ENCODE measurements at regions not wholly inside any gene's neighbourhood (a gene's known extent, or its start where the extent isn't known, plus 50 kb on each side); places are given as distances from the start of the nearest gene placed in this dataset.
"Not testable (repeated sequence)": the region's sequence is repeated elsewhere in the genome, so short reads cannot be mapped to it uniquely, and the experiment has no call there.

DNA sequence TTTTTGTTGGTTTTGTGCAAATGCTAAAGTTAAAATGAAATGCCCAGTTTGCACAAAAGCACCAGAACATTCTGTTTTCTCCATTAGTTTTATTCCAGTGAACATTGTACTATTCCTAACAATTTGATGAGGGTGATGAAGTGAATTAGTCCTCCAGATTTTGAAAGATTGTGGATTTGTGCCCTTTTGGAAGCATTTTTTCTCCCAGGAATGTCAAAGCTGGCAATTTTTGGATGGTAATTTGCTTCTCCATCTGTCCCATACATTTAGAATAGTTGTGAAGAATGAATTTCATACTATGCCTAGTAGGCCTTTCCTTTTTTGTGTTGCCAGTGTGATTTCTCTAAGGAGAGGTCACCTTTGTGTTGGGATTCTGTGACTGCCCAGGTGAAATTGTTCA, 797.2 kb downstream of the BCKDHB start:
- no peak overlapping the region for H3K9ac ChIP-seq (ENCODE audit: insufficient read length)
- no peak overlapping the region for H3K27ac ChIP-seq
- TF ChIP-seq EZH2 (IDR thresholded peaks at IDR 0.05) (no peak), POLR2AphosphoS5 (IDR thresholded peaks at IDR 0.05; ENCODE audit: borderline replicate concordance, low read depth, low read length) (no peak), FOXP2 (optimal IDR thresholded peaks at IDR 0.05; ENCODE audit: control extremely low read depth, extremely low read length, insufficient read depth) (no peak)
- no peak overlapping the region for H3K4me3 ChIP-seq
- no peaks in the 10 kb centered on the region for H3K9me3 ChIP-seq (ENCODE audit: low read depth, low read length)
- H3K36me3 ChIP-seq (ENCODE audit: insufficient read depth, low read length), result no peaks in the 10 kb centered on the region
- DNase-seq (ENCODE audit: low read depth, low spot score), result no peak

DNA sequence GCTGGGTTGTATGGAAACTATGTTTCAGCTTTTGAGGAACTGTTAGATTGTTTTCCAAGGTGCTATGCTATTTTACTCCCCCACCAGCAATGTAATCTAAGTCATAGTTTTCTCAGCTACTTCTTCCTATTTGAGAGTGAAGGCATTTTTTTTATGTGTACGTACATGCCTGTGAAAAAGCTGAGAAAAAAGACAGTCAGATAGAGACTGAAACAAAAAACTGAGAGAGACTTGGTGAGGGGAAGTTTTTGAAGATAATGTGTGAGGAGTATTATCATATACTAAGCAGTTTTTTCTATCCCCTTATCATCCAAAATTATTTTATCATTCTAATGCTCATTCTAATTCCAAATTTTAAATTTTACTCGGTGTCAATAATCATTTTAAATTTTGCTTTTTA, 780.0 kb downstream of the BCKDHB start:
- no peak for DNase-seq (ENCODE audit: low read depth, low spot score)
- Histone ChIP-seq H3K9ac (ENCODE audit: insufficient read length) (no peak overlapping the region), H3K27ac (no peak overlapping the region), H3K4me3 (no peak overlapping the region), H3K36me3 (ENCODE audit: insufficient read depth, low read length) (no peaks in the 10 kb centered on the region), H3K9me3 (ENCODE audit: low read depth, low read length) (no peaks in the 10 kb centered on the region)
- no peak for TF ChIP-seq EZH2 (IDR thresholded peaks at IDR 0.05)
- no peak for TF ChIP-seq POLR2AphosphoS5 (IDR thresholded peaks at IDR 0.05; ENCODE audit: borderline replicate concordance, low read depth, low read length)

GRCh38 chr6:80872951-80873308, 766.5 kb downstream of the BCKDHB start:
- peak; percentile 85 for DNase-seq (ENCODE audit: low read depth, low spot score)
- peaks cover 17% of the 10 kb centered on the region; the same call in 1 of the 2 replicates for H3K36me3 ChIP-seq (ENCODE audit: insufficient read depth, low read length)
- peak overlapping the region; percentile 100 for H3K27ac ChIP-seq

DNA sequence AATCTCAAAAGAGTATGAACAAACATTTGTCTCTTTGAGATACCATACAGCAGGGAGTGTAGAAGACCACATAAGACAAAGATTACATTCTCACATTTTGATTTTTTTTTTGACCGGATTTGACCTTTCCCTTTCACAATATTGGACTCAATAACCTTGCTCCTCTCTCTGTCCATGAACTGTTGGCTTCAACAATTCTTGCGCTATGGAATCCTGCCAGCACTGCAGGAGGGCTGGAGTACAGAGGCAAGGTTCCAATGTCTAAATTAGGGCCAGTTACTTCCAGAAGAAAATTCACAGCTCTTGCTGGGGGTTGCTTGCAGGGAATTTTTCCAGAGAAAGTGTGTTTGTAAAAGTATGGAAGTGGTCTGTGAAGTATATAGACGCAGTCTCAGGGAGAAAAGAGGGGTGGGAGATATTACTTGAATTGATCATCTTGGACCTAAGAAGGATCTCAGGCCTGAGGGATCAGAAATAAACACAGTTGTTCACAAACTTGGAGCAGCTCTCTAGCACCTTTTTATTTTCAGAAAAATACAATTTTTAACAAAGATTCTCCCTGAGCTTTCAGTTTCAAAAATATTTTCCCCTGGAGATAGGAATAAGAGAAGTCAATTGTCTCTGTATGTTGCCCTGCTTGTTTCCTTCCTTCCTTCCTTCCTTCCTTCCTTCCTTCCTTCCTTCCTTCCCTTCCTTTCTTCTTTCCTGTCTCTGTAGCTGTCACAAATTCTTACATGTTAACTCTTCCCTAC, 765.9 kb downstream of the BCKDHB start:
- no peak for TF ChIP-seq EZH2 (IDR thresholded peaks at IDR 0.05)
- TF ChIP-seq POLR2AphosphoS5 (IDR thresholded peaks at IDR 0.05; ENCODE audit: borderline replicate concordance, low read depth, low read length), result peak; percentile 79; the same call in 1 of the 2 replicates
- no peak for TF ChIP-seq FOXP2 (optimal IDR thresholded peaks at IDR 0.05; ENCODE audit: control extremely low read depth, extremely low read length, insufficient read depth)
- DNase-seq (ENCODE audit: low read depth, low spot score), result peak; percentile 93
- Histone ChIP-seq H3K9me3 (ENCODE audit: low read depth, low read length) (peaks cover 6% of the 10 kb centered on the region; the same call in 1 of the 2 replicates), H3K27ac (peak overlapping the region; percentile 100), H3K36me3 (ENCODE audit: insufficient read depth, low read length) (peaks cover 17% of the 10 kb centered on the region; the same call in 1 of the 2 replicates), H3K9ac (ENCODE audit: insufficient read length) (peak overlapping the region; percentile 81), H3K4me3 (peak overlapping the region; percentile 74)

More at GRCh38 chr6:80872951-80873308, 766.5 kb downstream of the BCKDHB start:
- Histone ChIP-seq H3K9ac (ENCODE audit: insufficient read length) (peak overlapping the region; percentile 52), H3K9me3 (ENCODE audit: low read depth, low read length) (peaks cover 6% of the 10 kb centered on the region; the same call in 1 of the 2 replicates), H3K4me3 (peak overlapping the region; percentile 56)
- TF ChIP-seq FOXP2 (optimal IDR thresholded peaks at IDR 0.05; ENCODE audit: control extremely low read depth, extremely low read length, insufficient read depth) (peak; percentile 48), POLR2AphosphoS5 (IDR thresholded peaks at IDR 0.05; ENCODE audit: borderline replicate concordance, low read depth, low read length) (no peak)

- no peak overlapping the region for H3K9ac ChIP-seq (ENCODE audit: insufficient read length)
- H3K27ac ChIP-seq, result no peak overlapping the region
- no peaks in the 10 kb centered on the region for H3K36me3 ChIP-seq (ENCODE audit: insufficient read depth, low read length)
- H3K4me3 ChIP-seq, result no peak overlapping the region
- no peak for DNase-seq (ENCODE audit: low read depth, low spot score)
- TF ChIP-seq FOXP2 (optimal IDR thresholded peaks at IDR 0.05; ENCODE audit: control extremely low read depth, extremely low read length, insufficient read depth) (no peak), POLR2AphosphoS5 (IDR thresholded peaks at IDR 0.05; ENCODE audit: borderline replicate concordance, low read depth, low read length) (no peak), EZH2 (IDR thresholded peaks at IDR 0.05) (no peak)
- peaks cover 3% of the 10 kb centered on the region; the same call in 1 of the 2 replicates for H3K9me3 ChIP-seq (ENCODE audit: low read depth, low read length)
Measured at GRCh38 chr6:80862756-80863155, 756.3 kb downstream of the BCKDHB start.

GRCh38 chr6:80860107-80860506, 753.6 kb downstream of the BCKDHB start:
- Histone ChIP-seq H3K36me3 (ENCODE audit: insufficient read depth, low read length) (no peaks in the 10 kb centered on the region), H3K4me3 (no peak overlapping the region), H3K9me3 (ENCODE audit: low read depth, low read length) (no peaks in the 10 kb centered on the region), H3K9ac (ENCODE audit: insufficient read length) (no peak overlapping the region), H3K27ac (no peak overlapping the region)
- TF ChIP-seq EZH2 (IDR thresholded peaks at IDR 0.05) (no peak), POLR2AphosphoS5 (IDR thresholded peaks at IDR 0.05; ENCODE audit: borderline replicate concordance, low read depth, low read length) (no peak), FOXP2 (optimal IDR thresholded peaks at IDR 0.05; ENCODE audit: control extremely low read depth, extremely low read length, insufficient read depth) (no peak)
- DNase-seq (ENCODE audit: low read depth, low spot score), result no peak

DNA sequence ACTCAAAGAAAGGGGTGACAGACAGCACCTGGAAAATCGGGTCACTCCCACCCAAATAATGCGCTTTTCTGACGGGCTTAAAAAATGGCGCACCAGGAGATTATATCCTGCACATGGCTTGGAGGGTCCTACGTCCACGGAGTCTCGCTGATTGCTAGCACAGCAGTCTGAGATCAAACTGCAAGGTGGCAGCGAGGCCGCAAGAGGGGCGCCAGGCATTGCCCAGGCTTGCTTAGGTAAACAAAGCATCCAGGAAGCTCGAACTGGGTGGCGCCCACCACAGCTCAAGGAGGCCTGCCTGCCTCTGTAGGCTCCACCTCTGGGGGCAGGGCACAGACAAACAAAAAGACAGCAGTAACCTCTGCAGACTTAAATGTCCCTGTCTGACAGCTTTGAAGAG, 741.5 kb downstream of the BCKDHB start:
- H3K9ac ChIP-seq (ENCODE audit: insufficient read length); H3K4me3 ChIP-seq; H3K36me3 ChIP-seq (ENCODE audit: insufficient read depth, low read length); DNase-seq (ENCODE audit: low read depth, low spot score); H3K9me3 ChIP-seq (ENCODE audit: low read depth, low read length); H3K27ac ChIP-seq: not testable (repeated sequence)

DNA sequence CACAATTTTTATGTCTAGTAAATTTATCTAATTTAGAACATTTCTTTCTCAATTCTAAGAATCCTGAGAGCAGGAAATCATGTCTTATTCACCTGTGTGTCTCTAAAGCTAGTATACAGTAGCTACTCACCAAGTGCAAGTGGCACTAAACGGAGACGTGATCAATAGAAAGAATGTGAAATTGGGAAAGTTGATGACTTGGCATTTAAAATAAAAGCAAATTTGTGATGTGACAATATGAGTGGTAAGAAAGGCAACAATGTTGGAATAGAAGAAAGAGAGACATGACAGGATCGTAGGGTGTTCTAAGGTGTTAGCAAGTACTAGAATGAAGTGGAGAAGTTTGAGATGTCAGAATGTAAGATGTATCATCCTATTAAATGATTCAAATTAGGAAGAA, 725.9 kb downstream of the BCKDHB start:
- TF ChIP-seq EZH2 (IDR thresholded peaks at IDR 0.05) (no peak), POLR2AphosphoS5 (IDR thresholded peaks at IDR 0.05; ENCODE audit: borderline replicate concordance, low read depth, low read length) (no peak)
- no peak overlapping the region for H3K27ac ChIP-seq
- H3K9ac ChIP-seq (ENCODE audit: insufficient read length), result no peak overlapping the region
- no peak for DNase-seq (ENCODE audit: low read depth, low spot score)
- H3K9me3 ChIP-seq (ENCODE audit: low read depth, low read length), result no peaks in the 10 kb centered on the region
- no peaks in the 10 kb centered on the region for H3K36me3 ChIP-seq (ENCODE audit: insufficient read depth, low read length)
- no peak overlapping the region for H3K4me3 ChIP-seq

DNA sequence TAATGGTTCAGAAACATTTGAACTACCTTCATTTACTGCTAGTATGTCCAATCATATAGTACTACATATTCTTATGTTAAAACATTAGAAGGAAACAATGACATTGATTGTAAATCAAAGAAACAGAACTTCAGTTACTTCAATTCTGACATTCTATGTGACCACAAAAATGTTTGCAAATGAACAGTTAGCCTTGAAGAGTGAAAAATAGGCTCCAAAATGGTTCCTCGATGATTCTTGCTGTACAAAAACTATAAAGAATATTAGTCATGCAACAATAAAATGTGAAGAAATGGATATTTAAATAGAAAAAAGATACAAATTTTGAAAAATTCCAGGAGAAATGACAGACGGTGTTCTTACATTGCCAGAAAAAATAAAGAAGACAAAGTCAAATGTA, 686.9 kb downstream of the BCKDHB start:
- no peak overlapping the region for H3K9ac ChIP-seq (ENCODE audit: insufficient read length)
- no peak for DNase-seq (ENCODE audit: low read depth, low spot score)
- H3K36me3 ChIP-seq (ENCODE audit: insufficient read depth, low read length), result no peaks in the 10 kb centered on the region
- H3K9me3 ChIP-seq (ENCODE audit: low read depth, low read length), result no peaks in the 10 kb centered on the region
- H3K27ac ChIP-seq, result no peak overlapping the region
- no peak for TF ChIP-seq EZH2 (IDR thresholded peaks at IDR 0.05)
- no peak for TF ChIP-seq FOXP2 (optimal IDR thresholded peaks at IDR 0.05; ENCODE audit: control extremely low read depth, extremely low read length, insufficient read depth)
- no peak for TF ChIP-seq POLR2AphosphoS5 (IDR thresholded peaks at IDR 0.05; ENCODE audit: borderline replicate concordance, low read depth, low read length)
- H3K4me3 ChIP-seq, result no peak overlapping the region
